Stimulated activated CD4-positive, alpha-beta T cell treated with anti-CD3 and anti-CD28 coated beads, TNF-alpha, amount 100 ng/mL, for 1 hour (primary cell): ENCODE measurements at regions not wholly inside any gene's neighbourhood (a gene's known extent, or its start where the extent isn't known, plus 50 kb on each side); places are given as distances from the start of the nearest gene placed in this dataset.

ENCODE experiments used
- DNase-seq, 3 donors: peaks; one replicate each; pipeline ENCODE4 v3.0.0-alpha.2; 2020; ENCODE audit warnings: low read depth in 3 of 3, low spot score in 1 of 3

- no peak for DNase-seq
These were observed 544.0 kb downstream of the CCER1 start for GRCh38 chr12:90410962-90411361.

- no peak for DNase-seq
These were observed 547.1 kb downstream of the CCER1 start for GRCh38 chr12:90407841-90408240.

- no peak for DNase-seq
These were observed 550.9 kb downstream of the CCER1 start for GRCh38 chr12:90404071-90404470.

GRCh38 chr12:90401185-90401584, 553.8 kb downstream of the CCER1 start:
- no peak for DNase-seq

- no peak for DNase-seq
These were observed 555.6 kb downstream of the CCER1 start for GRCh38 chr12:90399357-90399756.

GRCh38 chr12:90398285-90398836, 556.6 kb downstream of the CCER1 start:
- no peak for DNase-seq

GRCh38 chr12:90396556-90396955, 558.4 kb downstream of the CCER1 start:
- DNase-seq: no peak

- DNase-seq: no peak
These were observed 561.3 kb downstream of the CCER1 start for GRCh38 chr12:90393652-90394051.

- no peak for DNase-seq
These were observed 561.9 kb downstream of the CCER1 start for GRCh38 chr12:90393089-90393488.

- DNase-seq: no peak
These were observed 564.0 kb downstream of the CCER1 start for GRCh38 chr12:90390947-90391346.

GRCh38 chr12:90368081-90368480, 586.9 kb downstream of the CCER1 start:
- DNase-seq: no peak

GRCh38 chr12:90366286-90366685, 588.7 kb downstream of the CCER1 start:
- DNase-seq: no peak

- DNase-seq: no peak
These were observed 594.7 kb downstream of the CCER1 start for GRCh38 chr12:90360300-90360699.

GRCh38 chr12:90355711-90356355, 599.1 kb downstream of the CCER1 start:
- no peak for DNase-seq

- DNase-seq: no peak
These were observed 611.0 kb downstream of the CCER1 start for GRCh38 chr12:90343966-90344365.

GRCh38 chr12:90342081-90342480, 612.9 kb downstream of the CCER1 start:
- no peak for DNase-seq

- no peak for DNase-seq
These were observed 615.1 kb downstream of the CCER1 start for GRCh38 chr12:90339837-90340236.

GRCh38 chr12:90338365-90338764, 616.6 kb downstream of the CCER1 start:
- no peak for DNase-seq

- DNase-seq: no peak
These were observed 618.0 kb downstream of the CCER1 start for GRCh38 chr12:90337018-90337417.

- no peak for DNase-seq
These were observed 619.4 kb downstream of the CCER1 start for GRCh38 chr12:90335566-90335965.

- DNase-seq: no peak
These were observed 621.0 kb downstream of the CCER1 start for GRCh38 chr12:90333939-90334338.

- DNase-seq: no peak
These were observed 621.6 kb downstream of the CCER1 start for GRCh38 chr12:90333424-90333823.

GRCh38 chr12:90331821-90332220, 623.2 kb downstream of the CCER1 start:
- no peak for DNase-seq
